HG03159 (cell line): ENCODE measurements at regions not wholly inside any gene's neighbourhood (a gene's known extent, or its start where the extent isn't known, plus 50 kb on each side); places are given as distances from the start of the nearest gene placed in this dataset.

ENCODE experiments used
- ATAC-seq: cut with Tn5 transposase; IDR thresholded peaks from one replicate; pipeline ENCODE4 v1.9.1; 2021; ENCODE audit warnings: mild to moderate bottlenecking, moderate library complexity; ENCODE audit not compliant: unreplicated experiment

- no peak for ATAC-seq
These were observed 552.1 kb downstream of the TFEC start for GRCh38 chr7:115478426-115478825.

- ATAC-seq: no peak
These were observed 553.3 kb downstream of the TFEC start for GRCh38 chr7:115477193-115477651.

GRCh38 chr7:115476671-115477181 lies 553.8 kb downstream of the TFEC start:
- ATAC-seq: no peak

- ATAC-seq: no peak
These were observed 554.0 kb downstream of the MDFIC start for GRCh38 chr7:115475761-115476385.

GRCh38 chr7:115475206-115475605 lies 553.3 kb downstream of the MDFIC start:
- no peak for ATAC-seq

GRCh38 chr7:115474137-115474536 lies 552.2 kb downstream of the MDFIC start:
- no peak for ATAC-seq

GRCh38 chr7:115471891-115472290 lies 550.0 kb downstream of the MDFIC start:
- ATAC-seq: no peak

- ATAC-seq: no peak
These were observed 540.6 kb downstream of the MDFIC start for GRCh38 chr7:115462301-115463015.

- ATAC-seq: no peak
These were observed 527.8 kb downstream of the MDFIC start for GRCh38 chr7:115449689-115450088.

GRCh38 chr7:115447495-115447894 lies 525.6 kb downstream of the MDFIC start:
- no peak for ATAC-seq

GRCh38 chr7:115441033-115441432 lies 519.1 kb downstream of the MDFIC start:
- no peak for ATAC-seq

- peak; percentile 96 for ATAC-seq
These were observed 513.3 kb downstream of the MDFIC start for GRCh38 chr7:115435178-115435577.

GRCh38 chr7:115429918-115430317 lies 508.0 kb downstream of the MDFIC start:
- ATAC-seq: no peak

GRCh38 chr7:115417662-115418061 lies 495.8 kb downstream of the MDFIC start:
- no peak for ATAC-seq

- ATAC-seq: peak; percentile 98
These were observed 489.2 kb downstream of the MDFIC start for GRCh38 chr7:115410972-115411686.

- ATAC-seq: peak; percentile 2
These were observed 488.5 kb downstream of the MDFIC start for GRCh38 chr7:115410434-115410820.

GRCh38 chr7:115409682-115410433 lies 488.0 kb downstream of the MDFIC start:
- ATAC-seq: no peak

GRCh38 chr7:115406219-115406618 lies 484.3 kb downstream of the MDFIC start:
- ATAC-seq: no peak

- no peak for ATAC-seq
These were observed 465.2 kb downstream of the MDFIC start for GRCh38 chr7:115387137-115387536.

- ATAC-seq: no peak
These were observed 457.4 kb downstream of the MDFIC start for GRCh38 chr7:115379321-115379720.

GRCh38 chr7:115368998-115369397 lies 447.1 kb downstream of the MDFIC start:
- ATAC-seq: no peak
